NCI-H774 (cell line): ENCODE measurements at regions not wholly inside any gene's neighbourhood (a gene's known extent, or its start where the extent isn't known, plus 50 kb on each side); places are given as distances from the start of the nearest gene placed in this dataset.
"Not testable (repeated sequence)": the region's sequence is repeated elsewhere in the genome, so short reads cannot be mapped to it uniquely, and the experiment has no call there.

Source experiments
- DNase-seq: peaks from one replicate; lab custom pipeline; 2025; lab: John Stamatoyannopoulos, UW

- DNase-seq, result no peak
Measured at GRCh38 chr4:160675550-160675949, 1488.2 kb downstream of the FSTL5 start.

- DNase-seq, result no peak
Measured at GRCh38 chr4:160685729-160686128, 1478.1 kb downstream of the FSTL5 start.

GRCh38 chr4:160701671-160702070, 1462.1 kb downstream of the FSTL5 start:
- DNase-seq, result no peak

- no peak for DNase-seq
Measured at GRCh38 chr4:160709026-160709425, 1454.8 kb downstream of the FSTL5 start.

- no peak for DNase-seq
Measured at GRCh38 chr4:160709546-160709945, 1454.3 kb downstream of the FSTL5 start.

GRCh38 chr4:160716551-160716950, 1447.2 kb downstream of the FSTL5 start:
- DNase-seq, result no peak

GRCh38 chr4:160717848-160718247, 1446.0 kb downstream of the FSTL5 start:
- no peak for DNase-seq

GRCh38 chr4:160724063-160724462, 1439.7 kb downstream of the FSTL5 start:
- DNase-seq, result no peak

- no peak for DNase-seq
Measured at GRCh38 chr4:160745126-160745525, 1418.7 kb downstream of the FSTL5 start.

GRCh38 chr4:160746585-160746984, 1417.2 kb downstream of the FSTL5 start:
- not testable (repeated sequence) for DNase-seq

GRCh38 chr4:160772668-160773067, 1391.1 kb downstream of the FSTL5 start:
- DNase-seq, result no peak

- DNase-seq, result no peak
Measured at GRCh38 chr4:160795216-160795615, 1368.6 kb downstream of the FSTL5 start.

- no peak for DNase-seq
Measured at GRCh38 chr4:160808174-160808573, 1355.6 kb downstream of the FSTL5 start.

- DNase-seq, result no peak
Measured at GRCh38 chr4:160809576-160809975, 1354.2 kb downstream of the FSTL5 start.

- DNase-seq, result no peak
Measured at GRCh38 chr4:160810424-160810823, 1353.4 kb downstream of the FSTL5 start.

- no peak for DNase-seq
Measured at GRCh38 chr4:160810941-160811340, 1352.9 kb downstream of the FSTL5 start.

GRCh38 chr4:160811956-160812355, 1351.8 kb downstream of the FSTL5 start:
- DNase-seq, result no peak

GRCh38 chr4:160814726-160815125, 1349.1 kb downstream of the FSTL5 start:
- no peak for DNase-seq

GRCh38 chr4:160818571-160818970, 1345.2 kb downstream of the FSTL5 start:
- no peak for DNase-seq

GRCh38 chr4:160819791-160820190, 1344.0 kb downstream of the FSTL5 start:
- no peak for DNase-seq

- no peak for DNase-seq
Measured at GRCh38 chr4:160824481-160824880, 1339.3 kb downstream of the FSTL5 start.

- no peak for DNase-seq
Measured at GRCh38 chr4:160825644-160826338, 1338.0 kb downstream of the FSTL5 start.

GRCh38 chr4:160826339-160826679, 1337.5 kb downstream of the FSTL5 start:
- no peak for DNase-seq

GRCh38 chr4:160831165-160831922, 1332.5 kb downstream of the FSTL5 start:
- no peak for DNase-seq
